ENCODE measurements at regions not wholly inside any gene's neighbourhood (a gene's known extent, or its start where the extent isn't known, plus 50 kb on each side); places are given as distances from the start of the nearest gene placed in this dataset.
"Not testable (repeated sequence)": the region's sequence is repeated elsewhere in the genome, so short reads cannot be mapped to it uniquely, and the experiment has no call there.

DNA sequence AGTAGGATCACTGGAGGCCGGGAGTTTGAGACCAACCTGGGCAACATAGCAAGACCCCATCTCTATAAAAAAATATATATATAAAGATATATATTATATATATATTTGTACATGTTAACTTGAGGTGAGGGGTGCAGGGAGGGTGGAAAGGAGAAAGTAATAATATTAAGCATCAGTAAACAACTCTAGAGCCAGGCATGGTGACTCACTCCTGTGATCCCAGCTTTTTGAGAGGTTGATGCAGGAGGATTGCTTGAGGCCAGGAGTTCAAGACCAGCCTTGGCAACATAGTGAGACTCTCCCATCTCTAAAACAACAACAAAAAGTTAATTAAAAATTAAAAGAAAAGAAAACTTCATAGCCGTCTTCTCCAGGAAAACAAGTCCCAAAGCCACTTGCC, 61.7 kb upstream of the SMURF2 start:
- Histone ChIP-seq H3K36me3 (ENCODE audit: insufficient read depth in 1 of 2, low read depth in 1 of 2) (no peaks in the 10 kb centered on the region), H3K9me3 (no peaks in the 10 kb centered on the region), H3K4me1 (peaks cover 5% of the 10 kb centered on the region), H3K27ac (peak overlapping the region; percentile 21), H3K4me3 (no peak overlapping the region), H3K27me3 (ENCODE audit: insufficient read depth in 3 of 3, low read length in 2 of 3) (no peaks in the 10 kb centered on the region)
- intact Hi-C loops (cut with DNase I): no loop called here
- no peak for ATAC-seq
- WGBS, 3 donors: 73 to 81% (median 76%) methylated on average over 2 of the region's 2 CpGs
- TF ChIP-seq, protein P1, sequence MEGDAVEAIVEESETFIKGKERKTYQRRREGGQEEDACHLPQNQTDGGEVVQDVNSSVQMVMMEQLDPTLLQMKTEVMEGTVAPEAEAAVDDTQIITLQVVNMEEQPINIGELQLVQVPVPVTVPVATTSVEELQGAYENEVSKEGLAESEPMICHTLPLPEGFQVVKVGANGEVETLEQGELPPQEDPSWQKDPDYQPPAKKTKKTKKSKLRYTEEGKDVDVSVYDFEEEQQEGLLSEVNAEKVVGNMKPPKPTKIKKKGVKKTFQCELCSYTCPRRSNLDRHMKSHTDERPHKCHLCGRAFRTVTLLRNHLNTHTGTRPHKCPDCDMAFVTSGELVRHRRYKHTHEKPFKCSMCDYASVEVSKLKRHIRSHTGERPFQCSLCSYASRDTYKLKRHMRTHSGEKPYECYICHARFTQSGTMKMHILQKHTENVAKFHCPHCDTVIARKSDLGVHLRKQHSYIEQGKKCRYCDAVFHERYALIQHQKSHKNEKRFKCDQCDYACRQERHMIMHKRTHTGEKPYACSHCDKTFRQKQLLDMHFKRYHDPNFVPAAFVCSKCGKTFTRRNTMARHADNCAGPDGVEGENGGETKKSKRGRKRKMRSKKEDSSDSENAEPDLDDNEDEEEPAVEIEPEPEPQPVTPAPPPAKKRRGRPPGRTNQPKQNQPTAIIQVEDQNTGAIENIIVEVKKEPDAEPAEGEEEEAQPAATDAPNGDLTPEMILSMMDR (IDR thresholded peaks at IDR 0.05): no peak
- no peak for DNase-seq

DNA sequence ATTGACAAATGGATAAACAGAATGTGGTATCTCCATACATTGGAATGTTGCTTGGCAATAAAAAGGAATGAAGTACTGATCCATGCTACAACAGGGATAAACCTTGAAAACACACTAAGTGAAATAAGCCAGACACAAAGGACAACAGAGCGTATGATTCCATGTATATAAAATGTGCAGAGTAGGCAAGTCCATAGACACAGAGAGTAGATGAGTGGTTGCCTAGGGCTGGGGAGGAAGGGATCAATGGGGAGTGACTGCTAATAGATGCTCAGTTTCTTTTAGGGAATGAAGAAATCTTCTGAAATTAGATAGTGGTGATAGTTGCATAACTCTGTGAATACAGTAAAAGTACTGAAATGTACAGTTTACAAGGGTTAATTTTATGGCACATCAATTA, 59.4 kb upstream of the SMURF2 start:
- H3K4me1 ChIP-seq; H3K27me3 ChIP-seq (ENCODE audit: insufficient read depth in 3 of 3, low read length in 2 of 3); H3K4me3 ChIP-seq; H3K9me3 ChIP-seq; H3K27ac ChIP-seq; H3K36me3 ChIP-seq (ENCODE audit: insufficient read depth in 1 of 2, low read depth in 1 of 2); ATAC-seq; DNase-seq; intact Hi-C loops (cut with DNase I): not testable (repeated sequence)
- WGBS, 3 donors: 96 to 100% (median 97%) methylated on average over 1 of the region's 1 CpG

DNA sequence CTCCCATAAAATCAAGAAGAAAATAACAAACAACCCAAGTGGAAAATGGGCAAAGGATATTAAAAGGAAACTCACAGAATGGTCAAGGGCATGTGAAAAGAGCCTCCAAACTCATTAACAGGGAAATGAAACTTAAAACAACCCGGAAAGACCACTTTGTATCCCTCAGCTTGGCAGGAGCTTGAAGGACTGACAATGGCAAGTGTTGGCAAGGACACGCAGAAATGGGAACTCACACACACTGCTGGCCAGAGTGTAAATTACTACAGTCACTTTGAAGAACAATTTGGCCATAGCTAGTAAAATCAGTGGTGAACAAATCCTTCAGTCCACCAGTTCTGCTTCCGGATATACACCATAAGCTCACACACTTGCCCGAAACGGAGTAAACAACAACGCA, 58.1 kb upstream of the SMURF2 start:
- ATAC-seq; H3K9me3 ChIP-seq; H3K27ac ChIP-seq; DNase-seq; H3K27me3 ChIP-seq (ENCODE audit: insufficient read depth in 3 of 3, low read length in 2 of 3); intact Hi-C loops (cut with DNase I); H3K4me1 ChIP-seq; H3K4me3 ChIP-seq; H3K36me3 ChIP-seq (ENCODE audit: insufficient read depth in 1 of 2, low read depth in 1 of 2): not testable (repeated sequence)
- 22 to 32% (median 25%) methylated on average over 6 of the region's 6 CpGs for WGBS, 3 donors

DNA sequence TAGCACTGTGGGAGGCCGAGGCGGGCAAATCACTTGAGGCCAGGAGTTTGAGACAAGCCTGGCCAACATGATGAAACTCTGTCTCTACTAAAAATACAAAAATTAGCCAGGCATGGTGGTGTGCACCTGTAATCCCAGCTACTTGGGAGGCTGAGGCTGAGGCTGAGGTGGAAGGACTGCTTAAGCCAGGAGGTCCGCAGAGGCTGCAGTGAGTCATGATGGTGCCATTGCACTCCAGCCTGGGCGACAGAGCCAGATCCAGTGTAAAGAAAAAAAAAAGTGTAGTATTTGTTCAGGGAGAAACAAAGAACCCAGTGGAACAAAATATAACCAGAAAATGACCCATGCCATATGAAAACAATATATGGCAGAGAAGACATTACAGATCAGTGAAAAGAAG, 57.4 kb upstream of the SMURF2 start:
- DNase-seq; H3K9me3 ChIP-seq; H3K4me1 ChIP-seq; ATAC-seq; H3K4me3 ChIP-seq; intact Hi-C loops (cut with DNase I); H3K27me3 ChIP-seq (ENCODE audit: insufficient read depth in 3 of 3, low read length in 2 of 3); H3K27ac ChIP-seq; H3K36me3 ChIP-seq (ENCODE audit: insufficient read depth in 1 of 2, low read depth in 1 of 2): not testable (repeated sequence)
- 85 to 93% (median 92%) methylated on average over 4 of the region's 4 CpGs for WGBS, 3 donors

DNA sequence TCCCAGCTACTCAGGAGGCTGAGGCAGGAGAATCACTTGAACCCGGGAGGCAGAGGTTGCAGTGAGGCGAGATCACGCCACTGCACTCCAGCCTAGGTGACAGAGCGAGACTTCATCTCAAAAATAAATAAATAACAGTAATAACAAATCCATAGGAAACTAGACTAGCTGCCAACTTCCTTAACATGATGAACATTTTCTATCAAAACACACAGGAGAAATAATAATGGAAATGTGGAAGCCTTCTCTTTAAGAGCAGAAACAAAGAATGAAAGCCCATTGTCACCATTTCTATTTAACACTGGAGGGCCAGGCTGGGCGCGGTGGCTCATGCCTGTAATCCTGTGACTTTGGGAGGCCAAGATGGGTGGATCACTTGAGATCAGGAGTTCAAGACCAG, 56.7 kb upstream of the SMURF2 start:
- 95 to 98% (median 97%) methylated on average over 6 of the region's 6 CpGs for WGBS, 3 donors
- DNase-seq; H3K36me3 ChIP-seq (ENCODE audit: insufficient read depth in 1 of 2, low read depth in 1 of 2); intact Hi-C loops (cut with DNase I); H3K4me1 ChIP-seq; H3K27ac ChIP-seq; H3K27me3 ChIP-seq (ENCODE audit: insufficient read depth in 3 of 3, low read length in 2 of 3); H3K4me3 ChIP-seq; H3K9me3 ChIP-seq; ATAC-seq: not testable (repeated sequence)

DNA sequence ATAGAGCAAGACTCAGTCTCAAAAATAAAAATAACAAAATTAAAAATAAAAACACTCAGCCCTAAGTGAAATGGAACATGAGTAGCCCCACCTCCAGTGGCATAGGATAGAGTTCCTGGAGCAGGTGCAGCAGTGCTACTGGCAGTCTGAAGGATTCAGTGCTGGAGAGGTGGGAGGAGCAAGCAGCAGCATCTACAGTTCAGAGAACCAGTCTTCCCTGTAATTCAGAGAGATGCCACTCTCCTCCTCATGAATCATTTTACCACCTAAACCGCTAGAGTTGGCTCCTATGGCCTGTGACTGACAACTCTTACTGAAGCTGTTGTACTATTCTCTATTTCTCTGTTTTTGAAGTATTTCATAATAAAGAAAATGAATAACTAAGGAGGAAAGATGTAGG, 56.0 kb upstream of the SMURF2 start:
- no peak overlapping the region for H3K4me3 ChIP-seq
- no peaks in the 10 kb centered on the region for H3K9me3 ChIP-seq
- TF ChIP-seq, protein P1 (IDR thresholded peaks at IDR 0.05): no peak
- no peaks in the 10 kb centered on the region for H3K4me1 ChIP-seq
- ATAC-seq (no peak), DNase-seq (no peak)
- WGBS, 3 donors: 35 to 55% (median 53%) methylated on average over 1 of the region's 1 CpG
- no peak overlapping the region for H3K27ac ChIP-seq
- H3K36me3 ChIP-seq (ENCODE audit: insufficient read depth in 1 of 2, low read depth in 1 of 2): no peaks in the 10 kb centered on the region
- no peaks in the 10 kb centered on the region for H3K27me3 ChIP-seq (ENCODE audit: insufficient read depth in 3 of 3, low read length in 2 of 3)
- intact Hi-C loops (cut with DNase I): no loop called here

DNA sequence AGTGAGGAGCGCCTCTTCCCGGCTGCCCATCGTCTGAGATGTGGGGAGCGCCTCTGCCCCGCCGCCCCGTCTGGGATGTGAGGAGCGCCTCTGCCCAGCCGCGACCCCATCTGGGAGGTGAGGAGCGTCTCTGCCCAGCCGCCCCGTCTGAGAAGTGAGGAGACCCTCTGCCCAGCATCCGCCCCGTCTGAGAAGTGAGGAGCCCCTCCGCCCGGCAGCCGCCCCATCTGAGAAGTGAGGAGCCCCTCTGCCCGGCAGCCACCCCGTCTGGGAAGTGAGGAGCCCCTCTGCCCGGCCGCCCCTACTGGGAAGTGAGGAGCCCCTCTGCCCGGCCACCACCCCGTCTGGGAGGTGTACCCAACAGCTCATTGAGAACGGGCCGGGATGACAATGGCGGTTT, 54.4 kb upstream of the SMURF2 start:
- intact Hi-C loops (cut with DNase I); DNase-seq; H3K4me1 ChIP-seq; H3K27ac ChIP-seq; H3K9me3 ChIP-seq; H3K4me3 ChIP-seq; H3K36me3 ChIP-seq (ENCODE audit: insufficient read depth in 1 of 2, low read depth in 1 of 2); ATAC-seq; H3K27me3 ChIP-seq (ENCODE audit: insufficient read depth in 3 of 3, low read length in 2 of 3): not testable (repeated sequence)
- WGBS, 3 donors: 90 to 98% (median 95%) methylated on average over 14 to 24 of the region's 27 CpGs

DNA sequence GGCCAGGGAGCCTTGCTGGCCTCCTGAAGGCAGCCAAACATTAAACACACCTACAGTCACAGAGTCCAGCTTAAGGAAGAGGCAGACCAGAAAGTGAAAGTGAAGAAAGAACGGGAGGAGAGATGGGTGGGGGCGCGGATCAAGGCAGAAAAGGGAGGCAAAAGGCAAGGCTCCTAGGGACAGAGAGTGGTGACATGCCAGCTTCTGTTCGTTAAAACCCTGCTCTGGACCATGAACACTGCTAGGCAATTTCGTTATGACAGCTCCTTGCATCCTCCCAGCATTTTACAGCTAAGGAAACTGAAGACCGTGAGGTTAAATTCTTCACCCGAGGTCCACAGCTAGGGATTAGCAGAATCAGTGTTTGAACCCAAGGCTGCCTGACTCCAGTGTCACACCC, 51.7 kb upstream of the SMURF2 start:
- H3K9me3 ChIP-seq; DNase-seq; H3K27ac ChIP-seq; H3K4me1 ChIP-seq; intact Hi-C loops (cut with DNase I); H3K36me3 ChIP-seq (ENCODE audit: insufficient read depth in 1 of 2, low read depth in 1 of 2); H3K27me3 ChIP-seq (ENCODE audit: insufficient read depth in 3 of 3, low read length in 2 of 3); H3K4me3 ChIP-seq; ATAC-seq: not testable (repeated sequence)
- WGBS, 3 donors: 28 to 51% (median 42%) methylated on average over 4 to 7 of the region's 7 CpGs

DNA sequence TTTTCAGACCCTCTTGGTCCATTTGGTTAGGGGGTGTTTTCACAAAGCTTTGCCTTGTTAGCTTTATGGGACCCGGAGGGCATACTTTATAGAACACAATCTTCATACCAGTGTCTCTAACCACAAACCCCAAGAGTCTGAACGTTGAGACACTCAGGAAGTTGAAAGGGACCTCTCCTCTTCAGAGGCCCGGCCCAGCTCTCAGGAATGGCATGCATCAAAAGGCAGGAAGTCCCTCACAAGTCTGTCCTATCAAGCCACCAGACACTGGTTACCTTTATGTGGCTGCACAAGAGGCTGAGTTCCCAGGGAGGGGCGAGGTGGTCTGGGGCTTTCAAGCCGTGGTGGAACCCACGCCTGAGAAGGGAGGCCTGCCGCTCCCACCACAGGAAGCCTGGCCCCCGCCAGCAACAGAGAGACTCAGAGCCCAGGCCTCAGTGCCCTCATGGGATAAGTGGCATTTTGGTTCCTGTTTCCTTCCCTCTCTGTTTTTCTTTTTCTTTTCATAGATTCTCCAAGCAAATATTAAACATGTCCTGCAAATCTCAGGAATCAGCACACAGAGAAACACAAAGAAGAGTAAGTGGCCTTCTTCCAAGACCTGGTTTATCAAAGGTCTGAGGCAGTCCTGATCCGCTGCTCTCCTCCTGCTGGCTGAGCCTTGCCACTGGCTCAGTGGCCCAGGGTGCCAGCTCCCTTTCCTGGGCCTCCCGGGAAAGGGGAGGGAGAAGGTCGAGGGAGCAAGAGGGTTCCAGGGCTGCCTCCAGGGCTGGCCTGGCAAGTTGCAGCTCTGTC, 50.6 kb upstream of the SMURF2 start:
- not testable (repeated sequence) for DNase-seq

More for the DNA sequence above, 50.6 kb upstream of the SMURF2 start:
- H3K27ac ChIP-seq; H3K9me3 ChIP-seq; H3K36me3 ChIP-seq (ENCODE audit: insufficient read depth in 1 of 2, low read depth in 1 of 2); H3K27me3 ChIP-seq (ENCODE audit: insufficient read depth in 3 of 3, low read length in 2 of 3); H3K4me1 ChIP-seq; intact Hi-C loops (cut with DNase I); ATAC-seq; H3K4me3 ChIP-seq: not testable (repeated sequence)
- 61 to 65% (median 62%) methylated on average over 9 to 10 of the region's 11 CpGs for WGBS, 3 donors
